Stimulated activated naive CD4-positive, alpha-beta T cell treated with Interleukin-2 at 50 U/mL for 16 hours (primary cell): ENCODE measurements at regions not wholly inside any gene's neighbourhood (a gene's known extent, or its start where the extent isn't known, plus 50 kb on each side); places are given as distances from the start of the nearest gene placed in this dataset.
"Not testable (repeated sequence)": the region's sequence is repeated elsewhere in the genome, so short reads cannot be mapped to it uniquely, and the experiment has no call there.

Experiments
- DNase-seq: peaks from one replicate; lab custom pipeline; 2025; lab: John Stamatoyannopoulos, UW

GRCh38 chr17:14622615-14623101 lies 321.8 kb downstream of the HS3ST3B1 start:
- DNase-seq = no peak

- no peak for DNase-seq
These were observed 321.1 kb downstream of the HS3ST3B1 start for GRCh38 chr17:14621826-14622614.

- DNase-seq = no peak
These were observed 318.9 kb downstream of the HS3ST3B1 start for GRCh38 chr17:14619821-14620220.

GRCh38 chr17:14616528-14616927 lies 315.6 kb downstream of the HS3ST3B1 start:
- no peak for DNase-seq

- DNase-seq = no peak
These were observed 304.4 kb downstream of the HS3ST3B1 start for GRCh38 chr17:14605267-14605599.

GRCh38 chr17:14604591-14605266 lies 303.8 kb downstream of the HS3ST3B1 start:
- no peak for DNase-seq

- DNase-seq = no peak
These were observed 295.3 kb downstream of the HS3ST3B1 start for GRCh38 chr17:14596224-14596623.

- DNase-seq = no peak
These were observed 294.8 kb downstream of the HS3ST3B1 start for GRCh38 chr17:14595656-14596055.

GRCh38 chr17:14594690-14595089 lies 293.8 kb downstream of the HS3ST3B1 start:
- no peak for DNase-seq

- no peak for DNase-seq
These were observed 293.1 kb downstream of the HS3ST3B1 start for GRCh38 chr17:14593956-14594355.

- DNase-seq = no peak
These were observed 289.8 kb downstream of the HS3ST3B1 start for GRCh38 chr17:14590459-14591250.

GRCh38 chr17:14585099-14585498 lies 284.2 kb downstream of the HS3ST3B1 start:
- DNase-seq = no peak

GRCh38 chr17:14582996-14583395 lies 282.1 kb downstream of the HS3ST3B1 start:
- no peak for DNase-seq

- no peak for DNase-seq
These were observed 280.4 kb downstream of the HS3ST3B1 start for GRCh38 chr17:14581186-14581830.

- no peak for DNase-seq
These were observed 279.6 kb downstream of the HS3ST3B1 start for GRCh38 chr17:14580499-14580898.

- no peak for DNase-seq
These were observed 278.8 kb downstream of the HS3ST3B1 start for GRCh38 chr17:14579716-14580115.

GRCh38 chr17:14575471-14575953 lies 274.6 kb downstream of the HS3ST3B1 start:
- DNase-seq = no peak

GRCh38 chr17:14560325-14560724 lies 259.4 kb downstream of the HS3ST3B1 start:
- not testable (repeated sequence) for DNase-seq

GRCh38 chr17:14559264-14560119 lies 258.6 kb downstream of the HS3ST3B1 start:
- no peak for DNase-seq

- no peak for DNase-seq
These were observed 256.6 kb downstream of the HS3ST3B1 start for GRCh38 chr17:14557480-14557879.

- no peak for DNase-seq
These were observed 253.0 kb downstream of the HS3ST3B1 start for GRCh38 chr17:14553847-14554246.
